Smooth muscle cell (in vitro differentiated cells): ENCODE measurements at regions not wholly inside any gene's neighbourhood (a gene's known extent, or its start where the extent isn't known, plus 50 kb on each side); places are given as distances from the start of the nearest gene placed in this dataset.

Experiments
- DNase-seq: peaks from one replicate; lab custom pipeline; 2025; ENCODE audit not compliant: unreplicated experiment; lab: John Stamatoyannopoulos, UW
- H2AFZ ChIP-seq: fragments of 200-600 bp; sonication (generic); 2 replicates; pipeline ENCODE4 v1.6.0; 2016; ENCODE audit warnings: antibody characterized with exemption, low read depth, mild to moderate bottlenecking
- H3F3A ChIP-seq: fragments of 200-600 bp; sonication (generic); 2 replicates; pipeline ENCODE4 v1.6.0; 2017; ENCODE audit warnings: antibody characterized with exemption, low read depth
- H3K27ac ChIP-seq: fragments of 200-600 bp; sonication (generic); 2 replicates; pipeline ENCODE4 v1.5.1; 2016; ENCODE audit warnings: low read depth, mild to moderate bottlenecking
- H3K27me3 ChIP-seq: fragments of 200-600 bp; sonication (generic); 2 replicates; pipeline ENCODE4 v1.6.1; 2016; ENCODE audit warnings: low read depth, mild to moderate bottlenecking
- H3K36me3 ChIP-seq: fragments of 200-600 bp; sonication (generic); 2 replicates; pipeline ENCODE4 v1.5.1; 2016; ENCODE audit warnings: low read depth
- H3K4me1 ChIP-seq: fragments of 200-600 bp; sonication (generic); 2 replicates; pipeline ENCODE4 v1.5.1; 2016; ENCODE audit warnings: low read depth
- H3K4me2 ChIP-seq: fragments of 200-600 bp; sonication (generic); 2 replicates; pipeline ENCODE4 v1.6.0; 2016; ENCODE audit warnings: mild to moderate bottlenecking
- H3K4me3 ChIP-seq: fragments of 200-600 bp; sonication (generic); 2 replicates; pipeline ENCODE4 v1.5.1; 2016; ENCODE audit warnings: mild to moderate bottlenecking
- H3K79me2 ChIP-seq: fragments of 200-600 bp; sonication (generic); 2 replicates; pipeline ENCODE4 v1.6.0; 2016; ENCODE audit warnings: low read depth, mild to moderate bottlenecking
- H3K9ac ChIP-seq: fragments of 200-600 bp; sonication (generic); 2 replicates; pipeline ENCODE4 v1.6.0; 2016; ENCODE audit warnings: low read depth
- H3K9me3 ChIP-seq: fragments of 200-600 bp; sonication (generic); replicated peaks from 2 replicates; pipeline ENCODE4 v1.5.1; 2016; ENCODE audit warnings: low read depth
- H4K20me1 ChIP-seq: fragments of 200-600 bp; sonication (generic); 2 replicates; pipeline ENCODE4 v1.6.0; 2016; ENCODE audit warnings: low read depth
- WGBS: methylation state at CpG from one replicate; pipeline ENCODE4 v1.1.7; 2016; ENCODE audit warnings: low lambda C conversion rate; 5-methylcytosine and 5-hydroxymethylcytosine counted together
- TF ChIP-seq, protein P1 (sequence below): fragments of 200-600 bp; sonication (generic); IDR thresholded peaks from 2 replicates; pipeline ENCODE4 v1.5.1; 2017; ENCODE audit warnings: borderline replicate concordance, mild to moderate bottlenecking, antibody characterized with exemption; ENCODE audit not compliant: insufficient read depth, poor library complexity, severe bottlenecking

DNA sequence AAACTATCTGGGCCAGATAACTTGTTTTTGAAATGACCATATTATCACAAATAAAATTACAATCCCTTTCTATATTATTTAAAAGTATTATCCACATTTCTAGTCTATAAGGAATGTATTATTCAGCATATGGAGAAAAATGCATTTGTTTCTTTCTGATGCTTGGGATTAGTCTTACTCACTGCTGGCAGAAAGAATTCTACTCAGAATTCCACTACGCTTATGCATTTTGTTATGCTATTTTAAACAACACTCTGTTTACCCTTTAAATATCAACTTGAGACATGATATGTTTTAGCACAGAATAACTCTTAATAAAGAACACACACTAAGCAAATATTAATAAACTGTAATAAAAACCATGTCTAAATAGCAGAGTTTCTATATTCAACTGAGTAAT, 77.6 kb upstream of the ANO3 start:
- Histone ChIP-seq H3K27me3 (no peaks in the 10 kb centered on the region), H3K36me3 (no peaks in the 10 kb centered on the region), H3K4me3 (no peak overlapping the region), H3K79me2 (no peaks in the 10 kb centered on the region), H3K4me2 (no peak overlapping the region), H3F3A (no peaks in the 10 kb centered on the region), H3K9ac (no peak overlapping the region), H3K9me3 (no peaks in the 10 kb centered on the region), H4K20me1 (no peaks in the 10 kb centered on the region), H2AFZ (no peak overlapping the region), H3K4me1 (no peaks in the 10 kb centered on the region), H3K27ac (no peak overlapping the region)
- 83% methylated on average over 1 of the region's 1 CpG for WGBS
- TF ChIP-seq, protein P1, sequence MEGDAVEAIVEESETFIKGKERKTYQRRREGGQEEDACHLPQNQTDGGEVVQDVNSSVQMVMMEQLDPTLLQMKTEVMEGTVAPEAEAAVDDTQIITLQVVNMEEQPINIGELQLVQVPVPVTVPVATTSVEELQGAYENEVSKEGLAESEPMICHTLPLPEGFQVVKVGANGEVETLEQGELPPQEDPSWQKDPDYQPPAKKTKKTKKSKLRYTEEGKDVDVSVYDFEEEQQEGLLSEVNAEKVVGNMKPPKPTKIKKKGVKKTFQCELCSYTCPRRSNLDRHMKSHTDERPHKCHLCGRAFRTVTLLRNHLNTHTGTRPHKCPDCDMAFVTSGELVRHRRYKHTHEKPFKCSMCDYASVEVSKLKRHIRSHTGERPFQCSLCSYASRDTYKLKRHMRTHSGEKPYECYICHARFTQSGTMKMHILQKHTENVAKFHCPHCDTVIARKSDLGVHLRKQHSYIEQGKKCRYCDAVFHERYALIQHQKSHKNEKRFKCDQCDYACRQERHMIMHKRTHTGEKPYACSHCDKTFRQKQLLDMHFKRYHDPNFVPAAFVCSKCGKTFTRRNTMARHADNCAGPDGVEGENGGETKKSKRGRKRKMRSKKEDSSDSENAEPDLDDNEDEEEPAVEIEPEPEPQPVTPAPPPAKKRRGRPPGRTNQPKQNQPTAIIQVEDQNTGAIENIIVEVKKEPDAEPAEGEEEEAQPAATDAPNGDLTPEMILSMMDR: no peak
- no peak for DNase-seq

DNA sequence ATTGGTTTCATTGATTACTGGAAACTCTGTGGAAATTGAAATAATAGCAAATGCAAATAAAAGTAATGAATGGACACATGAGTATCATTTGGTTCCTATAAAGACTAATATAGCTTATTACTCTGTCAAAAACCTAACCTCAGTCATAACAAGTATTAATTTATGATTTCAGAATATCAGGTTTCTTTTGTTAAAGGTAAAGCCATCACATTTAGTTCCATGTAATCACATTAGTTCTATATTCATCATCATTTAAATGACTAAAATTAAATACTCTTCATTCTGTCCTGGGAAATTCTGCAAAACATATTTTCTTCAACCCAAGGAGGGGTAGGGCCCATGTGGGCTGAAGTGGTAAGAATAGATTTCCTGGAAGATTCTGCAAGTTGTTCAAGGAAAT, 68.2 kb upstream of the ANO3 start:
- DNase-seq: no peak
- H3K4me1 ChIP-seq: no peaks in the 10 kb centered on the region
- H3F3A ChIP-seq: no peaks in the 10 kb centered on the region
- no peaks in the 10 kb centered on the region for H3K36me3 ChIP-seq
- H3K27me3 ChIP-seq: no peaks in the 10 kb centered on the region
- H3K4me2 ChIP-seq: no peak overlapping the region
- no peaks in the 10 kb centered on the region for H3K79me2 ChIP-seq
- TF ChIP-seq, protein P1: no peak
- H4K20me1 ChIP-seq: no peaks in the 10 kb centered on the region
- no peak overlapping the region for H2AFZ ChIP-seq
- no peak overlapping the region for H3K9ac ChIP-seq
- H3K27ac ChIP-seq: no peak overlapping the region
- H3K9me3 ChIP-seq: no peaks in the 10 kb centered on the region
- no peak overlapping the region for H3K4me3 ChIP-seq

DNA sequence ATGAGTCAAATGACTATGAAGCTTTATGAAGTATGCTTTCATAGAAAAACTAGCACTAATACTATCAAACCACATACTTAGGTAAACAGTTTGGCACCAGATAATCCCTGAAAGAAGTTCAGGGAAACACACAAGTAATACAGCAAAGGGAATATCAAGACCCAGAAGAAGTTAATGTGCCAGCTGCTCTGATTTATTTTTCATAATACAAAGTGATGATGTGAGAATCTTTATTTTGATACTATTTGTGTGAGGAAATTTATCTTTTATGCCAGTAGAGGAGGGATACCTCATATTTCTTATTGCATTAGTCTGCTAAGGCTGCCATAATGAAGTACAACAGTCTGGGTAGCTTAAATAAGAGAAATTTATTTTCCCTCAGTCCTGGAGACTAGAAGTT, 67.7 kb upstream of the ANO3 start:
- H3K4me1 ChIP-seq: no peaks in the 10 kb centered on the region
- H3K36me3 ChIP-seq: no peaks in the 10 kb centered on the region
- DNase-seq: no peak
- no peak overlapping the region for H3K9ac ChIP-seq
- no peaks in the 10 kb centered on the region for H3F3A ChIP-seq
- no peak overlapping the region for H3K4me2 ChIP-seq
- H4K20me1 ChIP-seq: no peaks in the 10 kb centered on the region
- H3K27me3 ChIP-seq: no peaks in the 10 kb centered on the region
- H3K27ac ChIP-seq: no peak overlapping the region
- no peak overlapping the region for H2AFZ ChIP-seq
- H3K9me3 ChIP-seq: no peaks in the 10 kb centered on the region
- no peak overlapping the region for H3K4me3 ChIP-seq
- H3K79me2 ChIP-seq: no peaks in the 10 kb centered on the region
- TF ChIP-seq, protein P1: no peak

DNA sequence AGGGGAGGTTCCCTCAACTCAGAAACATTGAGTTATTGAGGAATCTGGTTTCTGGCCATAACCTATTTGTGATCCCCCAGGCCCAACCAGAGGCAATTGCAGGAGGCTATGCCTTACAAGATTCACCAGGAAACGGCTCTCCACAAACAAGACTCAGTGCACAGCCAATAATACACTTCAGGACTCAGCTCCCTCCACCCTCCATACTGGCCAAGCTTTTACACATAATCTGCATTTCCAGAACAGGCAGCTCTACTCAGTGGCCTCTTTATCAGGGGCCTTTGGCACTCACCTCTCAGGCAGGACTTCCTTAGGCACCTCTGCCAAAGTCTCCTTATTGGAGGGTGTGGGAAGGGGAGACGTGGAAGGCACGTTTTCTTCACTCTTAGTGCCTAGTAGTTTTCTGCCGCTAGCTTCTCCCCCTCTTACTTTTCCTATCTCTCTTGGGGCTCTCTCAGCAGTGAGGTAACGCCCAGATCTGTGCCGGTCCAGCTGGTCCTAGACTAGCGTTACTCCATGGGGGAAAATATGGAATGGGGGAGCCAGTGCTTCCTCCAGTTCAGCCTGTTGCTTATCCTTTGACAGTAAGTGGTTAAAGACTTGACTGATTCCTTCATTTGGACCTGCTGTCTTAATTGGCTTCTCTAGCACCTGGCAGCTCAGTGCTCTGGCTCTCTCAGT, 62.8 kb upstream of the ANO3 start:
- Histone ChIP-seq H3F3A (no peaks in the 10 kb centered on the region), H3K4me1 (no peaks in the 10 kb centered on the region), H3K9me3 (no peaks in the 10 kb centered on the region), H3K27ac (no peak overlapping the region), H2AFZ (no peak overlapping the region), H3K36me3 (no peaks in the 10 kb centered on the region), H3K79me2 (no peaks in the 10 kb centered on the region), H3K27me3 (no peaks in the 10 kb centered on the region), H3K4me2 (no peak overlapping the region), H4K20me1 (no peaks in the 10 kb centered on the region), H3K9ac (no peak overlapping the region), H3K4me3 (no peak overlapping the region)
- TF ChIP-seq, protein P1: no peak
- DNase-seq: no peak
- WGBS: 92% methylated on average over 7 of the region's 7 CpGs
